HG03460 (cell line): ENCODE measurements at regions not wholly inside any gene's neighbourhood (a gene's known extent, or its start where the extent isn't known, plus 50 kb on each side); places are given as distances from the start of the nearest gene placed in this dataset.
"Not testable (repeated sequence)": the region's sequence is repeated elsewhere in the genome, so short reads cannot be mapped to it uniquely, and the experiment has no call there.

ENCODE experiments used
- ATAC-seq: cut with Tn5 transposase; IDR thresholded peaks from one replicate; pipeline ENCODE4 v1.9.1; 2021; ENCODE audit not compliant: unreplicated experiment

- ATAC-seq, result no peak
Observed at GRCh38 chr1:213751064-213751397, 236.7 kb upstream of the PROX1 start.

GRCh38 chr1:213759359-213760181 lies 228.2 kb upstream of the PROX1 start:
- ATAC-seq, result no peak

GRCh38 chr1:213761845-213762407 lies 225.8 kb upstream of the PROX1 start:
- ATAC-seq, result no peak

GRCh38 chr1:213767683-213768082 lies 220.1 kb upstream of the PROX1 start:
- ATAC-seq, result no peak

- ATAC-seq, result no peak
Observed at GRCh38 chr1:213772128-213773063, 215.4 kb upstream of the PROX1 start.

GRCh38 chr1:213773975-213774374 lies 213.8 kb upstream of the PROX1 start:
- ATAC-seq, result no peak

- ATAC-seq, result no peak
Observed at GRCh38 chr1:213776969-213777368, 210.8 kb upstream of the PROX1 start.

GRCh38 chr1:213779228-213779627 lies 208.5 kb upstream of the PROX1 start:
- no peak for ATAC-seq

- no peak for ATAC-seq
Observed at GRCh38 chr1:213782941-213783672, 204.7 kb upstream of the PROX1 start.

GRCh38 chr1:213783893-213784292 lies 203.9 kb upstream of the PROX1 start:
- ATAC-seq, result no peak

- no peak for ATAC-seq
Observed at GRCh38 chr1:213786683-213787082, 201.1 kb upstream of the PROX1 start.

- no peak for ATAC-seq
Observed at GRCh38 chr1:213790565-213790964, 197.2 kb upstream of the PROX1 start.

- no peak for ATAC-seq
Observed at GRCh38 chr1:213793482-213794067, 194.2 kb upstream of the PROX1 start.

GRCh38 chr1:213796525-213796924 lies 191.2 kb upstream of the PROX1 start:
- no peak for ATAC-seq

- not testable (repeated sequence) for ATAC-seq
Observed at GRCh38 chr1:213808288-213808687, 179.5 kb upstream of the PROX1 start.

- no peak for ATAC-seq
Observed at GRCh38 chr1:213817156-213817555, 170.6 kb upstream of the PROX1 start.

- no peak for ATAC-seq
Observed at GRCh38 chr1:213820362-213821149, 167.2 kb upstream of the PROX1 start.

GRCh38 chr1:213821175-213821942 lies 166.4 kb upstream of the PROX1 start:
- no peak for ATAC-seq

- no peak for ATAC-seq
Observed at GRCh38 chr1:213821943-213822334, 165.8 kb upstream of the PROX1 start.
